Liver (tissue), 8 donors: ENCODE measurements at regions not wholly inside any gene's neighbourhood (a gene's known extent, or its start where the extent isn't known, plus 50 kb on each side); places are given as distances from the start of the nearest gene placed in this dataset.

Experiments
- DNase-seq: peaks from one replicate; pipeline ENCODE4 v3.0.0-alpha.2; 2017; ENCODE audit warnings: low spot score
- H3K27ac ChIP-seq, 2 donors: one replicate each; pipeline ENCODE4 v1.7.0; 2013; ENCODE audit warnings: inconsistent platforms in 2 of 2, low read length in 2 of 2, control low read depth in 1 of 2, low read depth in 1 of 2, mild to moderate bottlenecking in 1 of 2
- H3K27me3 ChIP-seq, 4 donors: one replicate each; pipeline versions ENCODE4 v1.6.1 to v1.7.0; 2013; ENCODE audit warnings: low read length in 3 of 4, inconsistent platforms in 1 of 4, mild to moderate bottlenecking in 1 of 4, moderate library complexity in 1 of 4; ENCODE audit not compliant: control insufficient read depth in 4 of 4, insufficient read depth in 4 of 4
- H3K36me3 ChIP-seq, 4 donors: one replicate each; pipeline versions ENCODE4 v1.6.1 to v1.7.0; 2013; ENCODE audit warnings: low read length in 3 of 4, mild to moderate bottlenecking in 3 of 4, low read depth in 1 of 4, moderate library complexity in 1 of 4; ENCODE audit not compliant: control insufficient read depth in 4 of 4, insufficient read depth in 3 of 4
- H3K4me1 ChIP-seq, 4 donors: one replicate each; pipeline versions ENCODE4 v1.6.1 to v1.7.0; 2013; ENCODE audit warnings: low read length in 3 of 4, mild to moderate bottlenecking in 3 of 4, moderate library complexity in 1 of 4; ENCODE audit not compliant: control insufficient read depth in 4 of 4, insufficient read depth in 4 of 4
- H3K4me3 ChIP-seq, 3 donors: one replicate each; pipeline versions ENCODE4 v1.6.1 to v1.7.0; 2013; ENCODE audit warnings: low read length in 3 of 3, control low read depth in 1 of 3, low read depth in 1 of 3, mild to moderate bottlenecking in 1 of 3
- H3K9ac ChIP-seq, 2 donors: one replicate each; pipeline ENCODE4 v1.7.0; 2013; ENCODE audit warnings: low read length in 2 of 2, mild to moderate bottlenecking in 2 of 2, moderate library complexity in 2 of 2, control low read depth in 1 of 2, low read depth in 1 of 2
- H3K9me3 ChIP-seq, 4 donors: one replicate each; pipeline versions ENCODE4 v1.6.1 to v1.7.0; 2013; ENCODE audit warnings: low read length in 3 of 4; ENCODE audit not compliant: control insufficient read depth in 4 of 4
- EGR1 ChIP-seq, 2 donors: IDR thresholded peaks; 2 replicates each; pipeline ENCODE4 v1.6.1; 2016 to 2018; ENCODE audit warnings: antibody characterized with exemption in 2 of 2, low read depth in 2 of 2
- FOXA1 ChIP-seq: IDR thresholded peaks from 2 replicates; pipeline ENCODE4 v1.6.1; 2016; ENCODE audit warnings: antibody characterized with exemption
- FOXA2 ChIP-seq: IDR thresholded peaks from 2 replicates; pipeline ENCODE4 v1.6.1; 2016; ENCODE audit warnings: antibody characterized with exemption
- GABPA ChIP-seq, 2 donors: IDR thresholded peaks in 1 of 2; conservative IDR thresholded peaks in 1 of 2; 2 replicates each; pipeline ENCODE4 v1.6.1; 2016; ENCODE audit warnings: antibody characterized with exemption in 2 of 2, mild to moderate bottlenecking in 1 of 2, moderate library complexity in 1 of 2
- HNF4A ChIP-seq, 2 donors: conservative IDR thresholded peaks; 2 replicates each; pipeline ENCODE4 v1.6.1; 2016; ENCODE audit warnings: antibody characterized with exemption in 2 of 2, mild to moderate bottlenecking in 2 of 2
- HNF4G ChIP-seq: IDR thresholded peaks from 2 replicates; pipeline ENCODE4 v1.6.1; 2016; ENCODE audit warnings: antibody characterized with exemption
- JUND ChIP-seq, 2 donors: IDR thresholded peaks; 2 replicates each; pipeline ENCODE4 v1.6.1; 2016; ENCODE audit warnings: antibody characterized with exemption in 2 of 2
- NR2F2 ChIP-seq: IDR thresholded peaks from 2 replicates; pipeline ENCODE4 v1.6.1; 2016; ENCODE audit warnings: antibody characterized with exemption
- RAD21 ChIP-seq, 2 donors: IDR thresholded peaks; 2 replicates each; pipeline ENCODE4 v1.6.1; 2016; ENCODE audit warnings: antibody characterized with exemption in 2 of 2, mild to moderate bottlenecking in 2 of 2
- RXRA ChIP-seq, 2 donors: IDR thresholded peaks; 2 replicates each; pipeline ENCODE4 v1.6.1; 2017 to 2018; ENCODE audit warnings: antibody characterized with exemption in 2 of 2, mild to moderate bottlenecking in 1 of 2
- SP1 ChIP-seq: IDR thresholded peaks from 2 replicates; pipeline ENCODE4 v1.6.1; 2018; ENCODE audit warnings: antibody characterized with exemption, mild to moderate bottlenecking
- TAF1 ChIP-seq: conservative IDR thresholded peaks from 2 replicates; pipeline ENCODE4 v1.6.1; 2016; ENCODE audit warnings: antibody characterized with exemption, mild to moderate bottlenecking
- YY1 ChIP-seq: IDR thresholded peaks from 2 replicates; pipeline ENCODE4 v1.6.1; 2016; ENCODE audit warnings: antibody characterized with exemption, mild to moderate bottlenecking
- WGBS: extraction: QIAGEN DNeasy Blood & Tissue Kit; methylation state at CpG from one replicate; pipeline ENCODE4 v1.1.7; 2013; 5-methylcytosine and 5-hydroxymethylcytosine counted together
- TF ChIP-seq, protein P1 (sequence below): fragments of 150-350 bp; IDR thresholded peaks from 2 replicates; pipeline ENCODE4 v1.5.1; 2017; ENCODE audit warnings: improper control_type of control experiment, low read depth, low read length; ENCODE audit not compliant: missing input control
- TF ChIP-seq, protein P2 (sequence below): IDR thresholded peaks from 2 replicates; pipeline ENCODE4 v1.6.1; 2016; ENCODE audit warnings: antibody characterized with exemption
- TF ChIP-seq, protein P3 (sequence below): IDR thresholded peaks from 2 replicates; pipeline ENCODE4 v1.6.1; 2016; ENCODE audit warnings: antibody characterized with exemption, mild to moderate bottlenecking
- TF ChIP-seq, protein P4 (sequence below): IDR thresholded peaks from 2 replicates; pipeline ENCODE4 v1.6.1; 2016; ENCODE audit warnings: antibody characterized with exemption
- TF ChIP-seq, protein P5 (sequence below): IDR thresholded peaks from 2 replicates; pipeline ENCODE4 v1.6.1; 2016; ENCODE audit warnings: antibody characterized with exemption
- donor health status: healthy.
- donor health status: healthy.
- donor health status: healthy.
- donor health status: healthy.
- donor health status: healthy.

DNA sequence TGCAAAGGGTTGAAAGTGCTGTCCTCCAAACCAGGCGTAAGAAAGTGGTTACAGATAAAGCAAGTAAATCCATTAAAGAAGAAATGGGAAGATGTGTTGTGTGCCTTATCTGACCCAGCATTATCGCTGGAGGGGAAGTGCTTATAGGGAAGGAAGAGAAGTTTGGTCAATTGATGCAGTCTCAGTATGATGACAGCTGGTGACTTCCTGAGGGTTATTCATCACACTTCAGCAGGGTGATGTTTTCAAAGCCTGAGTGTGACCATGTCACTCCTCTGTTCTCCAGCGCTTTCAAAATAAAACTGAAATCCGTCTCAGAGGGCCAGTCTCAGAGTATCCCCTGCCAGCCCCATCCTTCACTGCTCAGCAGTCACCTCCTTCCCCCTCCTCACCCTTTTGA is 505.4 kb upstream of the RBFOX1 start (continued):
- TF ChIP-seq, protein P1, sequence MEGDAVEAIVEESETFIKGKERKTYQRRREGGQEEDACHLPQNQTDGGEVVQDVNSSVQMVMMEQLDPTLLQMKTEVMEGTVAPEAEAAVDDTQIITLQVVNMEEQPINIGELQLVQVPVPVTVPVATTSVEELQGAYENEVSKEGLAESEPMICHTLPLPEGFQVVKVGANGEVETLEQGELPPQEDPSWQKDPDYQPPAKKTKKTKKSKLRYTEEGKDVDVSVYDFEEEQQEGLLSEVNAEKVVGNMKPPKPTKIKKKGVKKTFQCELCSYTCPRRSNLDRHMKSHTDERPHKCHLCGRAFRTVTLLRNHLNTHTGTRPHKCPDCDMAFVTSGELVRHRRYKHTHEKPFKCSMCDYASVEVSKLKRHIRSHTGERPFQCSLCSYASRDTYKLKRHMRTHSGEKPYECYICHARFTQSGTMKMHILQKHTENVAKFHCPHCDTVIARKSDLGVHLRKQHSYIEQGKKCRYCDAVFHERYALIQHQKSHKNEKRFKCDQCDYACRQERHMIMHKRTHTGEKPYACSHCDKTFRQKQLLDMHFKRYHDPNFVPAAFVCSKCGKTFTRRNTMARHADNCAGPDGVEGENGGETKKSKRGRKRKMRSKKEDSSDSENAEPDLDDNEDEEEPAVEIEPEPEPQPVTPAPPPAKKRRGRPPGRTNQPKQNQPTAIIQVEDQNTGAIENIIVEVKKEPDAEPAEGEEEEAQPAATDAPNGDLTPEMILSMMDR, result no peak
- TF ChIP-seq YY1, result no peak
- TF ChIP-seq HNF4A (conservative IDR thresholded peaks at IDR 0.05), result no peak

DNA sequence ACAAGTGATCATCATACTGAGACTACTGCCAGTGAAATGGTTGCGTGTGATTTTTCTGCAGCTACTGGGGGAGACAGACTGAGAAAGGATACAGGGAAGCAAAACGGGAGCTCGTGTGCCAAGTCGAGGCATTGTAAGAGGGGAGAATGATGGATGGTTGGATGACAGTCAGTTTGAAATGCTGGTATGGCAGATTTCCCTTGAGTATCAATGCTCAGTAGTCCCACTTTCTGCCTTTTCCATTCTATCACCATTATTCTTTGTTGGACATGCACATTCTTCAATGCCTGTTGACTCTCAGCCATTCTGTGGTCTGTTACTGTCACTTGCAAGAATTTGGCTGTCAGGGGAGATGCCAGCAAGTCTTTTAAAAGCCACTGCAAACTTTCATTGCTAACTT is 510.6 kb upstream of the RBFOX1 start:
- no peak for DNase-seq
- TF ChIP-seq, protein P2, sequence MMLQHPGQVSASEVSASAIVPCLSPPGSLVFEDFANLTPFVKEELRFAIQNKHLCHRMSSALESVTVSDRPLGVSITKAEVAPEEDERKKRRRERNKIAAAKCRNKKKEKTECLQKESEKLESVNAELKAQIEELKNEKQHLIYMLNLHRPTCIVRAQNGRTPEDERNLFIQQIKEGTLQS, result no peak
- TF ChIP-seq, protein P1, result no peak
- TF ChIP-seq RAD21 (IDR thresholded peaks at IDR 0.05) (no peak), SP1 (no peak), HNF4A (conservative IDR thresholded peaks at IDR 0.05) (no peak), YY1 (no peak), FOXA1 (no peak), HNF4G (no peak), TAF1 (no peak), NR2F2 (no peak), FOXA2 (no peak), RXRA (IDR thresholded peaks at IDR 0.05) (no peak), EGR1 (IDR thresholded peaks at IDR 0.05; ENCODE audit: low read depth in 2 of 2) (no peak), JUND (IDR thresholded peaks at IDR 0.05) (no peak), GABPA (IDR thresholded peaks at IDR 0.05 in 1 of 2, conservative IDR thresholded peaks at IDR 0.05 in 1 of 2) (no peak)
- TF ChIP-seq, protein P3, sequence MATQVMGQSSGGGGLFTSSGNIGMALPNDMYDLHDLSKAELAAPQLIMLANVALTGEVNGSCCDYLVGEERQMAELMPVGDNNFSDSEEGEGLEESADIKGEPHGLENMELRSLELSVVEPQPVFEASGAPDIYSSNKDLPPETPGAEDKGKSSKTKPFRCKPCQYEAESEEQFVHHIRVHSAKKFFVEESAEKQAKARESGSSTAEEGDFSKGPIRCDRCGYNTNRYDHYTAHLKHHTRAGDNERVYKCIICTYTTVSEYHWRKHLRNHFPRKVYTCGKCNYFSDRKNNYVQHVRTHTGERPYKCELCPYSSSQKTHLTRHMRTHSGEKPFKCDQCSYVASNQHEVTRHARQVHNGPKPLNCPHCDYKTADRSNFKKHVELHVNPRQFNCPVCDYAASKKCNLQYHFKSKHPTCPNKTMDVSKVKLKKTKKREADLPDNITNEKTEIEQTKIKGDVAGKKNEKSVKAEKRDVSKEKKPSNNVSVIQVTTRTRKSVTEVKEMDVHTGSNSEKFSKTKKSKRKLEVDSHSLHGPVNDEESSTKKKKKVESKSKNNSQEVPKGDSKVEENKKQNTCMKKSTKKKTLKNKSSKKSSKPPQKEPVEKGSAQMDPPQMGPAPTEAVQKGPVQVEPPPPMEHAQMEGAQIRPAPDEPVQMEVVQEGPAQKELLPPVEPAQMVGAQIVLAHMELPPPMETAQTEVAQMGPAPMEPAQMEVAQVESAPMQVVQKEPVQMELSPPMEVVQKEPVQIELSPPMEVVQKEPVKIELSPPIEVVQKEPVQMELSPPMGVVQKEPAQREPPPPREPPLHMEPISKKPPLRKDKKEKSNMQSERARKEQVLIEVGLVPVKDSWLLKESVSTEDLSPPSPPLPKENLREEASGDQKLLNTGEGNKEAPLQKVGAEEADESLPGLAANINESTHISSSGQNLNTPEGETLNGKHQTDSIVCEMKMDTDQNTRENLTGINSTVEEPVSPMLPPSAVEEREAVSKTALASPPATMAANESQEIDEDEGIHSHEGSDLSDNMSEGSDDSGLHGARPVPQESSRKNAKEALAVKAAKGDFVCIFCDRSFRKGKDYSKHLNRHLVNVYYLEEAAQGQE, result no peak
- TF ChIP-seq, protein P4, sequence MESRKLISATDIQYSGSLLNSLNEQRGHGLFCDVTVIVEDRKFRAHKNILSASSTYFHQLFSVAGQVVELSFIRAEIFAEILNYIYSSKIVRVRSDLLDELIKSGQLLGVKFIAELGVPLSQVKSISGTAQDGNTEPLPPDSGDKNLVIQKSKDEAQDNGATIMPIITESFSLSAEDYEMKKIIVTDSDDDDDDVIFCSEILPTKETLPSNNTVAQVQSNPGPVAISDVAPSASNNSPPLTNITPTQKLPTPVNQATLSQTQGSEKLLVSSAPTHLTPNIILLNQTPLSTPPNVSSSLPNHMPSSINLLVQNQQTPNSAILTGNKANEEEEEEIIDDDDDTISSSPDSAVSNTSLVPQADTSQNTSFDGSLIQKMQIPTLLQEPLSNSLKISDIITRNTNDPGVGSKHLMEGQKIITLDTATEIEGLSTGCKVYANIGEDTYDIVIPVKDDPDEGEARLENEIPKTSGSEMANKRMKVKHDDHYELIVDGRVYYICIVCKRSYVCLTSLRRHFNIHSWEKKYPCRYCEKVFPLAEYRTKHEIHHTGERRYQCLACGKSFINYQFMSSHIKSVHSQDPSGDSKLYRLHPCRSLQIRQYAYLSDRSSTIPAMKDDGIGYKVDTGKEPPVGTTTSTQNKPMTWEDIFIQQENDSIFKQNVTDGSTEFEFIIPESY, result no peak
- TF ChIP-seq, protein P5, sequence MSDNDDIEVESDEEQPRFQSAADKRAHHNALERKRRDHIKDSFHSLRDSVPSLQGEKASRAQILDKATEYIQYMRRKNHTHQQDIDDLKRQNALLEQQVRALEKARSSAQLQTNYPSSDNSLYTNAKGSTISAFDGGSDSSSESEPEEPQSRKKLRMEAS, result no peak
- H3K27me3 ChIP-seq, result no peaks in the 10 kb centered on the region
- H3K4me1 ChIP-seq, result no peaks in the 10 kb centered on the region
- no peak overlapping the region for H3K4me3 ChIP-seq
- no peak overlapping the region for H3K9ac ChIP-seq
- no peaks in the 10 kb centered on the region for H3K36me3 ChIP-seq
- WGBS, result 67% methylated on average over 4 of the region's 4 CpGs
- no peak overlapping the region for H3K27ac ChIP-seq
- no peaks in the 10 kb centered on the region for H3K9me3 ChIP-seq
